ENCODE measurements at regions not wholly inside any gene's neighbourhood (a gene's known extent, or its start where the extent isn't known, plus 50 kb on each side); places are given as distances from the start of the nearest gene placed in this dataset.

DNA sequence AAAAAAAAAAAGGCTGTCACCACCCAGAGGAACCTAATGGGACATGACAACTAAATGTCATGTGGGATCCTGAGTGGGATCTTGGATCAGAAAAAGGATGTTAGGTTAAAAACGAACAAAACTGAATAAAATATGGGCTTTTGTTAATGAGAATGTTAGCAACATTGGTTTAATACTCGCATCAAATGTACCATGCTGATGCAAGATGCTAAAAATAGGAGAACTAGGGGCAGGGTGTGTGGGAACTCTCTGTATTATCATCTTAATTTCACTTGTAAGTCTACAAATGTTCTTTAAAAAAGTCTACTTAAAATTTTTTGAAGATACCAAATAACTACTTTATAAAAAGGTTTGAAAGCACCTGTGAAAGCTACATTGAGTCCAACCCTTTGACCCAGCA, 88.8 kb upstream of the PRR5 start:
- Histone ChIP-seq H3K9me3 (ENCODE audit: control insufficient read depth, low read length) (peaks cover 29% of the 10 kb centered on the region), H3K4me3 (ENCODE audit: extremely low read depth, insufficient read depth, low read length, poor library complexity, severe bottlenecking) (no peak overlapping the region), H3K27ac (ENCODE audit: low read depth, low read length, severe bottlenecking) (no peak overlapping the region), H3K36me3 (ENCODE audit: control insufficient read depth, insufficient read depth, low read length) (no peaks in the 10 kb centered on the region), H3K4me1 (ENCODE audit: control insufficient read depth, insufficient read depth, low read length, poor library complexity, severe bottlenecking) (no peaks in the 10 kb centered on the region)
- 92% methylated on average over 2 of the region's 2 CpGs; no CpG with 5 or more reads in 1 of the 2 experiments for WGBS, 2 experiments (ENCODE audit: insufficient coverage in 2 of 2)

- Histone ChIP-seq H3K9me3 (ENCODE audit: control insufficient read depth, low read length) (peaks cover 29% of the 10 kb centered on the region), H3K27ac (ENCODE audit: low read depth, low read length, severe bottlenecking) (no peak overlapping the region), H3K36me3 (ENCODE audit: control insufficient read depth, insufficient read depth, low read length) (no peaks in the 10 kb centered on the region), H3K4me3 (ENCODE audit: extremely low read depth, insufficient read depth, low read length, poor library complexity, severe bottlenecking) (no peak overlapping the region), H3K4me1 (ENCODE audit: control insufficient read depth, insufficient read depth, low read length, poor library complexity, severe bottlenecking) (no peaks in the 10 kb centered on the region)
- WGBS, 2 experiments (ENCODE audit: insufficient coverage in 2 of 2) = 64% methylated on average over 1 of the region's 2 CpGs; no CpG with 5 or more reads in 1 of the 2 experiments
Measured at GRCh38 chr22:44611880-44612496, 90.0 kb upstream of the PRR5 start.

GRCh38 chr22:44610071-44610470, 91.9 kb upstream of the PRR5 start:
- Histone ChIP-seq H3K4me3 (ENCODE audit: extremely low read depth, insufficient read depth, low read length, poor library complexity, severe bottlenecking) (no peak overlapping the region), H3K4me1 (ENCODE audit: control insufficient read depth, insufficient read depth, low read length, poor library complexity, severe bottlenecking) (no peaks in the 10 kb centered on the region), H3K36me3 (ENCODE audit: control insufficient read depth, insufficient read depth, low read length) (no peaks in the 10 kb centered on the region), H3K9me3 (ENCODE audit: control insufficient read depth, low read length) (peaks cover 27% of the 10 kb centered on the region), H3K27ac (ENCODE audit: low read depth, low read length, severe bottlenecking) (no peak overlapping the region)
- 80 to 93% methylated on average over 6 of the region's 8 CpGs for WGBS, 2 experiments (ENCODE audit: insufficient coverage in 2 of 2)

DNA sequence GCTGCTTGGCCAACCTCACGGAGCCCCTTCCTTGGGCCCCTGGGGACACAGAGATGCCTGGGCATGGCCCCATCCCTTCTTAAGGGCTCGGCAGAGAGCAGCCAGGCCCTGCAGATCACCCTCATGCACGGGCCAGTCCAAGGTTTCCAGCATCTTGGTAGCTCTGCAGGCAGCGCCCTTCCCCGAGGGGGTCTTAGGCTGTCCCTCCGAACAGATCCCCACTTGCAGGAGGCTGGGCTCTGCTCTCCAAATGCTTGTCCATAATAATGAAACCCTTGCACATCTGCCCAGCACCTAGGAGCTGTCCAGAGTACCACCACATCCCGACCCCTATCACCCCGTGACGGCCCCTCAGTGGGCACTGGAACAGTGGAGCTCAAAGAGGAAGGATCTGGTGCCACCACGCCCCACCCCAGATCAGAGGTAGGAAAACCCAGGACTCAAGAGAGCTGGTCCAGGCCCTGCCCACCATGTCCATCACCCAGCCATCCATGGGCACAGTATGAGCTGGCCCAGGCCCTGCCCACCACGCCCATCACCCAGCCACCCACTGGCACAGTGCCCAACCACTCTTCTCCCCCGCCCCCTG, 92.5 kb upstream of the PRR5 start:
- 87 to 89% methylated on average over 10 to 12 of the region's 12 CpGs for WGBS, 2 experiments (ENCODE audit: insufficient coverage in 2 of 2)

DNA sequence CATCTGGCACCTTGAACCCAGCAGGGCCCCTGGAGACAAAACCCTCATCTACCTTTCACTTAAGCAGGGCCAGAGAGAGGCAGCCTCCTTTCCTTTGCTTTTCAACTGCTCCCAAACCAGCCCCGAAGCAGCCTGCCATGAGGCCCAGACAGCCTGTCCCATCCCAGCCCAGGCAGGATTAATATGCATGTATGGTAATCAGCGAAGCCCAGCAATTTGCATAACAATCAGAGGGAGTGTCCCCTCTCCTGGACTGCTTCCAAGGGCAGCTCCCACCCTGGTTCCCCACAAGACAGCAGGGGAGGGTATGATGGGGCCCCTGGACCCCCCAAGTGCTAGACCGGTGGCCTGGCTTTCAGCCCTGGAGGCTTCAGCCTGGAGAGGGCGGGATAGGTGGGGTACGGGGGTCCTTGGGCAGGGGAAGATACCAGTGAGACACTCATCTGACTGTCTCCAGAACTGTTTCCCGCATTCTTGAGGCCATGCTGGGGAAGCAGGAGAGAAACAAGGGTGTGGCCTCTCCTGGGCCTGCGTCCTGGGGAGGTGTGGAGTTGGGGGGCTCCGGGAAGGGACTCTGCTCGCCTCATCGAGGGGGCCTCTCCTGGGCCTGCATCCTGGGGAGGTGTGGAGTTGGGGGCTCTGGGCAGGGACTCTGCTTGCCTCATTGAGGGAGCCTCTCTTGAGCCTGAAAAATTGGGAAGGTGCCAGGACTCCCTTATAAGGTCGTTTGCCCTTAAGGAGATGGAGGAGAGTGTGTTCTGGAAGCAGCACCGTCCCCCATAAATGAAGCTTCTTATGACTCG, 93.2 kb upstream of the PRR5 start:
- Histone ChIP-seq H3K4me3 (ENCODE audit: extremely low read depth, insufficient read depth, low read length, poor library complexity, severe bottlenecking) (no peak overlapping the region), H3K9me3 (ENCODE audit: control insufficient read depth, low read length) (peaks cover 19% of the 10 kb centered on the region), H3K4me1 (ENCODE audit: control insufficient read depth, insufficient read depth, low read length, poor library complexity, severe bottlenecking) (no peaks in the 10 kb centered on the region), H3K27ac (ENCODE audit: low read depth, low read length, severe bottlenecking) (no peak overlapping the region), H3K36me3 (ENCODE audit: control insufficient read depth, insufficient read depth, low read length) (no peaks in the 10 kb centered on the region)
- 82 to 84% methylated on average over 10 to 13 of the region's 13 CpGs for WGBS, 2 experiments (ENCODE audit: insufficient coverage in 2 of 2)

More for the DNA sequence above, 92.5 kb upstream of the PRR5 start:
- Histone ChIP-seq H3K4me3 (ENCODE audit: extremely low read depth, insufficient read depth, low read length, poor library complexity, severe bottlenecking) (no peak overlapping the region), H3K36me3 (ENCODE audit: control insufficient read depth, insufficient read depth, low read length) (no peaks in the 10 kb centered on the region), H3K9me3 (ENCODE audit: control insufficient read depth, low read length) (peaks cover 23% of the 10 kb centered on the region), H3K27ac (ENCODE audit: low read depth, low read length, severe bottlenecking) (no peak overlapping the region), H3K4me1 (ENCODE audit: control insufficient read depth, insufficient read depth, low read length, poor library complexity, severe bottlenecking) (no peaks in the 10 kb centered on the region)

DNA sequence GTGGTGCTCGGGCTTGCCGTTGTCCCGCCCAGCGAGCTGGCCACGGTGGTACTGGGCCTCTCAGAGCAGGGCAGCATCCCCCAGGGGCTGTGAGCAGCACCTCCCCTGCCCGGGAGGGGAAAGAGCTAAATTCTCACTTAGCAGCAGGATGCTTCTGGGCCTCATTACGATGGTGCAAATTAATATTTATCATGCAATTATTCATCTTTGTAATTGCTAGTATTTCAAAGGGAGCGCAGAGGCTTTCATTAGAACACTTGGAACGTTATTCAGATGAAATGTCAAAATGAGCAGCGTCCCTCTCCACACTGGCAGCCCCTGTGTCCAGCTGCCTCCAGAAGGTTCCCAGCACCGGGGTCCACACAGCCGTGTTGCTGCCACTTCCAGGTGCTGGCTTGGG, 95.9 kb upstream of the PRR5 start:
- 78 to 84% methylated on average over 8 to 10 of the region's 12 CpGs for whole genome bisulfite sequencing, 2 experiments (ENCODE audit: insufficient coverage in 2 of 2)
- H3K36me3 ChIP-seq (ENCODE audit: control insufficient read depth, insufficient read depth, low read length) = no peaks in the 10 kb centered on the region
- no peak overlapping the region for H3K27ac ChIP-seq (ENCODE audit: low read depth, low read length, severe bottlenecking)
- H3K4me3 ChIP-seq (ENCODE audit: extremely low read depth, insufficient read depth, low read length, poor library complexity, severe bottlenecking) = no peak overlapping the region
- H3K4me1 ChIP-seq (ENCODE audit: control insufficient read depth, insufficient read depth, low read length, poor library complexity, severe bottlenecking) = no peaks in the 10 kb centered on the region
- H3K9me3 ChIP-seq (ENCODE audit: control insufficient read depth, low read length) = peaks cover 6% of the 10 kb centered on the region

DNA sequence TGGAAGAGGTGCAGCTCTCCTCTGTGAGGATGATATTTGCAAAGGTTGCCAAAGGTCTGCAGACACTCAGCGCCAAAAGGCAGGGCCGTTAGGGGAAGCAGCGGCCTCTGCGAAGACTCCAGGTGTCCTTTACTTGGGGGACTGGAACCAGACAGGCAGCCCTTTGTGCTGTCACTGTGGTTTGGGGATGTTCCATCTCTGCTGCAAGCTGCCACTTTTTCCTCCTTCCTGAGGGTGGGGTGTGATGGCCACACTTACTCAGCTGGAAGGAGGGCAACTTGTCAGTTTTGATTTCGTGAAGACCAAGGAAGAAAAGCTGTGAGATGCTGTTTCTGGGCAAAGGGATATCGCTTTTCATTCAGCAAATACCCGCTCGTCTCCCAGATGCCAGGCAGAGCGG, 96.5 kb upstream of the PRR5 start:
- 87 to 95% methylated on average over 5 to 9 of the region's 9 CpGs for WGBS, 2 experiments (ENCODE audit: insufficient coverage in 2 of 2)
- no peaks in the 10 kb centered on the region for H3K4me1 ChIP-seq (ENCODE audit: control insufficient read depth, insufficient read depth, low read length, poor library complexity, severe bottlenecking)
- no peaks in the 10 kb centered on the region for H3K36me3 ChIP-seq (ENCODE audit: control insufficient read depth, insufficient read depth, low read length)
- peaks cover 5% of the 10 kb centered on the region for H3K9me3 ChIP-seq (ENCODE audit: control insufficient read depth, low read length)
- H3K27ac ChIP-seq (ENCODE audit: low read depth, low read length, severe bottlenecking) = no peak overlapping the region
- no peak overlapping the region for H3K4me3 ChIP-seq (ENCODE audit: extremely low read depth, insufficient read depth, low read length, poor library complexity, severe bottlenecking)

DNA sequence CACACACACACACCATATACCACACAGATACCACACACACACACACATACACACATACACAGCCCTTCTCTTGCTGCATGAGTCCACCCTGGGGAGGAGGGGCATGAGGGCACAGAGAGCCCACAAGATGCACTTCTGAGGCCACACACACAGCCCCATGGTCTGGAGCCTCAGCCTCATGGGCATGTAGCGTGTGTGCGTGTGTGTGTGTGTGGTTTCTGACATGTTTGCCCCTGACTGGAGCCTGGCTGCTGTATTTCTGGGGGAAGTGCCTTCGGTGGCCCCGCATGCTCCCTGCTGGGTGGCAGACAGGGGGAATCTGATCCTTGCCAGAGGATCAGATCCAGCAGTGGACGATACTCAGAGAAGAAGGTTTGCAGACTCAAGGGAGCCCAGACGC, 97.0 kb upstream of the PRR5 start:
- 62 to 78% methylated on average over 4 to 6 of the region's 6 CpGs for WGBS, 2 experiments (ENCODE audit: insufficient coverage in 2 of 2)
- Histone ChIP-seq H3K27ac (ENCODE audit: low read depth, low read length, severe bottlenecking) (no peak overlapping the region), H3K4me3 (ENCODE audit: extremely low read depth, insufficient read depth, low read length, poor library complexity, severe bottlenecking) (no peak overlapping the region), H3K9me3 (ENCODE audit: control insufficient read depth, low read length) (no peaks in the 10 kb centered on the region), H3K36me3 (ENCODE audit: control insufficient read depth, insufficient read depth, low read length) (no peaks in the 10 kb centered on the region), H3K4me1 (ENCODE audit: control insufficient read depth, insufficient read depth, low read length, poor library complexity, severe bottlenecking) (no peaks in the 10 kb centered on the region)

GRCh38 chr22:44604455-44604854, 97.5 kb upstream of the PRR5 start:
- Histone ChIP-seq H3K9me3 (ENCODE audit: control insufficient read depth, low read length) (no peaks in the 10 kb centered on the region), H3K27ac (ENCODE audit: low read depth, low read length, severe bottlenecking) (no peak overlapping the region), H3K4me1 (ENCODE audit: control insufficient read depth, insufficient read depth, low read length, poor library complexity, severe bottlenecking) (no peaks in the 10 kb centered on the region), H3K4me3 (ENCODE audit: extremely low read depth, insufficient read depth, low read length, poor library complexity, severe bottlenecking) (no peak overlapping the region), H3K36me3 (ENCODE audit: control insufficient read depth, insufficient read depth, low read length) (no peaks in the 10 kb centered on the region)
- 88 to 94% methylated on average over 4 of the region's 4 CpGs for WGBS, 2 experiments (ENCODE audit: insufficient coverage in 2 of 2)

DNA sequence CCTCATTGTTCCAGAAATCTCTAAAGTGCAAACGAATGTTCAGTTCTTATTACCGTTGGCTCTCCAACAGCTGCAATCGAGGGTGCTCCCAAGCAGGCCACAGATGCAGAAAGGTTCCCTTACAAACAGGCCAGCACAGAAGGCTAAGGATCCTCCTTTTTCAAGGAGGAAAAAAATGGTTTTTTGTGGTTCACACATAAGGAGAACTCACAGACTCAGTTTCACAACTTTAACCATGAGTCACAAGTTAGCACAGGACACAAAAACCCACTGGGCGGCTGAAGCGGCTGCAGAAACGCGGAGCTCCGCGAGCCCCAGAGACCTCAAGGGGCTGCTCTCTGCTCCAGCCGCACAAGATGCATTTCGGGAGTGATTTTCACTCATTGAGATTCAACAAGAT, 98.2 kb upstream of the PRR5 start:
- Histone ChIP-seq H3K4me3 (ENCODE audit: extremely low read depth, insufficient read depth, low read length, poor library complexity, severe bottlenecking) (no peak overlapping the region), H3K27ac (ENCODE audit: low read depth, low read length, severe bottlenecking) (no peak overlapping the region), H3K4me1 (ENCODE audit: control insufficient read depth, insufficient read depth, low read length, poor library complexity, severe bottlenecking) (no peaks in the 10 kb centered on the region), H3K9me3 (ENCODE audit: control insufficient read depth, low read length) (no peaks in the 10 kb centered on the region), H3K36me3 (ENCODE audit: control insufficient read depth, insufficient read depth, low read length) (no peaks in the 10 kb centered on the region)
- 91 to 96% methylated on average over 9 to 10 of the region's 11 CpGs for whole genome bisulfite sequencing, 2 experiments (ENCODE audit: insufficient coverage in 2 of 2)

DNA sequence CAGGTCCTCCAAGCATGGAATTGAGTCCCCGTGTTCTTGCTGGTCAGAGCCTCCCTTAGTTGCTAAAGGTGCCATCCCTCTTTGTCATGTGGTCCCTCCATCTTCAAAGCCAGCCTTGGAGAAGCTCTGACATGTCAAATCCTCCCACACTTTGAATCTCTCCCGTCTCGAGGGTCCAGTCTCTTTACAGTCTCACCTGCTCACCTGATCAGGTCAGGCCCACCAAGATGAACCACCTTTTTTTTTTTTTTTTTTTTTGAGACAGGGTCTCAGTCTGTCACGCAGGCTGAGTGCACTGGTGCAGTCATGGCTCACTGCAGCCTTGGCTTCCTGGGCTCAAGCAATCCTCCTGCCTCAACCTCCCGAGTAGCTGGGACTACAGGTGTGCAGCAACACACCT, 100.3 kb upstream of the PRR5 start:
- H3K36me3 ChIP-seq (ENCODE audit: control insufficient read depth, insufficient read depth, low read length) = no peaks in the 10 kb centered on the region
- 82 to 90% methylated on average over 2 to 4 of the region's 5 CpGs for WGBS, 2 experiments (ENCODE audit: insufficient coverage in 2 of 2)
- no peak overlapping the region for H3K27ac ChIP-seq (ENCODE audit: low read depth, low read length, severe bottlenecking)
- H3K9me3 ChIP-seq (ENCODE audit: control insufficient read depth, low read length) = no peaks in the 10 kb centered on the region
- H3K4me1 ChIP-seq (ENCODE audit: control insufficient read depth, insufficient read depth, low read length, poor library complexity, severe bottlenecking) = no peaks in the 10 kb centered on the region
- H3K4me3 ChIP-seq (ENCODE audit: extremely low read depth, insufficient read depth, low read length, poor library complexity, severe bottlenecking) = no peak overlapping the region

All from mesodermal cell (in vitro differentiated cells).